ENCODE measurements at regions not wholly inside any gene's neighbourhood (a gene's known extent, or its start where the extent isn't known, plus 50 kb on each side); places are given as distances from the start of the nearest gene placed in this dataset.

- Histone ChIP-seq H2BK5ac (ENCODE audit: insufficient read length, low read length) (no peak overlapping the region), H2AK5ac (ENCODE audit: insufficient read length, low read length) (no peak overlapping the region), H3K79me1 (ENCODE audit: insufficient read depth, low read depth, low read length, poor library complexity, severe bottlenecking) (no peaks in the 10 kb centered on the region), H4K91ac (ENCODE audit: insufficient read length, low read depth, low read length) (no peak overlapping the region), H2BK15ac (ENCODE audit: low read depth, low read length) (no peak overlapping the region), H2BK12ac (ENCODE audit: insufficient read length, low read depth, low read length) (no peak overlapping the region), H4K8ac (replicated peaks; ENCODE audit: insufficient read length, low read depth, low read length) (no peak overlapping the region), H4K20me1 (ENCODE audit: control insufficient read depth, insufficient read depth, insufficient read length) (no peaks in the 10 kb centered on the region), H3K56ac (ENCODE audit: insufficient read length, low read depth, low read length) (no peak overlapping the region), H3K4me2 (ENCODE audit: insufficient read depth, insufficient read length, low read length) (no peak overlapping the region), H3K79me2 (ENCODE audit: insufficient read depth, low read length) (no peaks in the 10 kb centered on the region), H3K27me3 (ENCODE audit: insufficient read depth, low read length) (no peaks in the 10 kb centered on the region), H2BK120ac (ENCODE audit: low read depth, low read length, poor library complexity, severe bottlenecking) (no peak overlapping the region), H3K9me3 (ENCODE audit: control insufficient read depth, low read depth, low read length) (no peaks in the 10 kb centered on the region), H3K14ac (ENCODE audit: insufficient read depth, low read length) (no peak overlapping the region; the same call in 1 of the 2 replicates), H3K9ac (ENCODE audit: extremely low read depth, insufficient read length, low read length) (no peak overlapping the region), H3K23me2 (ENCODE audit: insufficient read length, low read depth, low read length, poor library complexity, severe bottlenecking) (no peaks in the 10 kb centered on the region), H3K27ac (ENCODE audit: insufficient read length, low read depth, low read length) (no peak overlapping the region), H3K23ac (ENCODE audit: insufficient read length, low read depth, low read length) (no peak overlapping the region), H2BK20ac (ENCODE audit: low read depth, low read length, poor library complexity, severe bottlenecking) (no peak overlapping the region), H3K18ac (ENCODE audit: insufficient read length, low read depth, low read length) (no peak overlapping the region), H4K5ac (ENCODE audit: insufficient read length, low read depth, low read length) (no peak overlapping the region), H3K4me1 (ENCODE audit: insufficient read depth, low read length) (no peaks in the 10 kb centered on the region; the same call in 1 of the 2 replicates), H3T11ph (ENCODE audit: low read length) (no peak overlapping the region), H3K4ac (ENCODE audit: low read depth, low read length) (no peak overlapping the region), H2AFZ (ENCODE audit: low read length) (no peak overlapping the region)
- no peaks in the 10 kb centered on the region for H3K9me3 Mint-ChIP-seq
- no peak overlapping the region for H3K27ac Mint-ChIP-seq
- WGBS (ENCODE audit: extremely low coverage, insufficient read length, low lambda C conversion rate): no CpG with 5 or more reads among the region's 8 CpGs
- peaks cover 17 to 21% of the 10 kb centered on the region in 2 experiments for H3K4me1 Mint-ChIP-seq
- DNase-seq: no peak
- peaks cover 0 to 1% (median 0%) of the 10 kb centered on the region in 3 experiments; a peak in 1 of 7 replicates for H3K36me3 Mint-ChIP-seq (ENCODE audit: insufficient read depth in 1 of 3, low read depth in 3 of 3)
- TF ChIP-seq CTCF (conservative IDR thresholded peaks at IDR 0.05): no peak
- peaks cover 1% of the 10 kb centered on the region; the same call in 1 of the 2 replicates for H3K27me3 Mint-ChIP-seq (ENCODE audit: low read depth)
- H3K4me3 Mint-ChIP-seq: no peak overlapping the region
These were observed 55.1 kb upstream of the SEPTIN5 start for GRCh38 chr22:19658967-19659804.

All from H9 (cell line).